Breast epithelium (tissue), 4 donors: ENCODE measurements at regions not wholly inside any gene's neighbourhood (a gene's known extent, or its start where the extent isn't known, plus 50 kb on each side); places are given as distances from the start of the nearest gene placed in this dataset.

Experiments
- DNase-seq, 2 donors: peaks; one replicate each; pipeline ENCODE4 v3.0.0-alpha.2; 2019; ENCODE audit warnings: low spot score in 2 of 2
- H3K27ac ChIP-seq, 2 donors: fragments of 200-600 bp; sonication (generic) in 1 of 2; one replicate each; pipeline ENCODE4 v1.5.1; 2016 to 2019; ENCODE audit warnings: mild to moderate bottlenecking in 1 of 2
- H3K27me3 ChIP-seq, 2 donors: fragments of 200-600 bp; sonication (generic) in 1 of 2; one replicate each; pipeline versions ENCODE4 v1.5.1 to v1.6.0; 2017 to 2019; ENCODE audit warnings: control low read depth in 1 of 2, mild to moderate bottlenecking in 1 of 2
- H3K36me3 ChIP-seq: fragments of 200-600 bp; one replicate; pipeline ENCODE4 v1.5.1; 2019
- H3K4me1 ChIP-seq, 2 donors: fragments of 200-600 bp; sonication (generic); one replicate each; pipeline ENCODE4 v1.5.1; 2016 to 2019; ENCODE audit warnings: control low read depth in 1 of 2
- H3K4me3 ChIP-seq, 3 donors: fragments of 200-600 bp; sonication (generic); 1 replicate in 2 of 3; 2 replicates in 1 of 3; pipeline ENCODE4 v1.5.1; 2016 to 2019; ENCODE audit warnings: mild to moderate bottlenecking in 3 of 3, moderate library complexity in 2 of 3
- H3K9me3 ChIP-seq, 2 donors: fragments of 200-600 bp; sonication (generic) in 1 of 2; one replicate each; pipeline ENCODE4 v1.5.1; 2016 to 2019; ENCODE audit warnings: control low read depth in 1 of 2
- POLR2A ChIP-seq: fragments of 450-650 bp; IDR thresholded peaks from one replicate; pipeline ENCODE4 v1.6.1; 2016; ENCODE audit warnings: antibody characterized with exemption, mild to moderate bottlenecking, moderate library complexity
- POLR2AphosphoS5 ChIP-seq, 3 donors: sonication (generic); formaldehyde crosslinking; IDR thresholded peaks; one replicate each; pipeline ENCODE4 v1.6.1; 2017; ENCODE audit warnings: antibody characterized with exemption in 3 of 3
- intact Hi-C: fragments of 100-400 bp; cut with DNase I; formaldehyde crosslinking; loops from one replicate; pipeline ENCODE4 v1.15.1; 2023; ENCODE audit warnings: low total_unique reads
- TF ChIP-seq, protein P1 (sequence below), 3 donors: fragments of 450-650 bp; IDR thresholded peaks; one replicate each; pipeline ENCODE4 v1.5.1; 2016 to 2017; ENCODE audit warnings: antibody characterized with exemption in 3 of 3, mild to moderate bottlenecking in 3 of 3, moderate library complexity in 3 of 3

DNA sequence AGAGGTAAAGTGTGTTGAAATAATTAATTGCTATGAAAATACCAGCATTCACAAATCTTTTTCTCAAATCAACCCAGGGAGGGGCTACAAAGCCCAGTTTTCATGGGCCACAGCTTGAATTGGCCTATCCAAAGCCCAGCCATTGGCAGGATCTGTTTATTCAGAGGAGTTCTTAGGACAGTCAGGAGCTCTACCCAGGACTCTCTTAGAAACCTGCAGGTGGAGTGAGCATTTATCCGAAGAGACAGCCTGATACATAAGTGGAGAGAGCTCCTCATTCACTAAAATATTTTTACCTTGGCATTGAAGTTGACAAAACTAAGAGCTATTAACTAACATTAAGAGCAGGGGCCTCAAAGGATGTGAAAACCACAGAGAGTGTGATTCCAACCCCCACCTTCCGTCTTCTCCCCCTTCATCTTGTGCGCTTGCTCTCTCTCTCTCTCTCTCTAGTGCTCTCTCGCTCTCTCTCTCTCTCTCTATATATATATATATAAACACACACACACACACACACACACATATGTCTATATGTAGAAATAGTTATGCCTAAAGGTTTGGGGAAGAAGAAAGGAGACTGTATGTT lies 315.5 kb downstream of the SNAPC1 start:
- no peaks in the 10 kb centered on the region for H3K27me3 ChIP-seq
- DNase-seq: no peak
- TF ChIP-seq, protein P1, sequence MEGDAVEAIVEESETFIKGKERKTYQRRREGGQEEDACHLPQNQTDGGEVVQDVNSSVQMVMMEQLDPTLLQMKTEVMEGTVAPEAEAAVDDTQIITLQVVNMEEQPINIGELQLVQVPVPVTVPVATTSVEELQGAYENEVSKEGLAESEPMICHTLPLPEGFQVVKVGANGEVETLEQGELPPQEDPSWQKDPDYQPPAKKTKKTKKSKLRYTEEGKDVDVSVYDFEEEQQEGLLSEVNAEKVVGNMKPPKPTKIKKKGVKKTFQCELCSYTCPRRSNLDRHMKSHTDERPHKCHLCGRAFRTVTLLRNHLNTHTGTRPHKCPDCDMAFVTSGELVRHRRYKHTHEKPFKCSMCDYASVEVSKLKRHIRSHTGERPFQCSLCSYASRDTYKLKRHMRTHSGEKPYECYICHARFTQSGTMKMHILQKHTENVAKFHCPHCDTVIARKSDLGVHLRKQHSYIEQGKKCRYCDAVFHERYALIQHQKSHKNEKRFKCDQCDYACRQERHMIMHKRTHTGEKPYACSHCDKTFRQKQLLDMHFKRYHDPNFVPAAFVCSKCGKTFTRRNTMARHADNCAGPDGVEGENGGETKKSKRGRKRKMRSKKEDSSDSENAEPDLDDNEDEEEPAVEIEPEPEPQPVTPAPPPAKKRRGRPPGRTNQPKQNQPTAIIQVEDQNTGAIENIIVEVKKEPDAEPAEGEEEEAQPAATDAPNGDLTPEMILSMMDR (IDR thresholded peaks at IDR 0.05): no peak
- TF ChIP-seq POLR2A (no peak), POLR2AphosphoS5 (IDR thresholded peaks at IDR 0.05) (no peak)
- no peaks in the 10 kb centered on the region for H3K36me3 ChIP-seq
- no peak overlapping the region for H3K27ac ChIP-seq
- intact Hi-C loops: no loop called here
- H3K9me3 ChIP-seq: no peaks in the 10 kb centered on the region
- H3K4me3 ChIP-seq: no peak overlapping the region
- no peaks in the 10 kb centered on the region for H3K4me1 ChIP-seq

DNA sequence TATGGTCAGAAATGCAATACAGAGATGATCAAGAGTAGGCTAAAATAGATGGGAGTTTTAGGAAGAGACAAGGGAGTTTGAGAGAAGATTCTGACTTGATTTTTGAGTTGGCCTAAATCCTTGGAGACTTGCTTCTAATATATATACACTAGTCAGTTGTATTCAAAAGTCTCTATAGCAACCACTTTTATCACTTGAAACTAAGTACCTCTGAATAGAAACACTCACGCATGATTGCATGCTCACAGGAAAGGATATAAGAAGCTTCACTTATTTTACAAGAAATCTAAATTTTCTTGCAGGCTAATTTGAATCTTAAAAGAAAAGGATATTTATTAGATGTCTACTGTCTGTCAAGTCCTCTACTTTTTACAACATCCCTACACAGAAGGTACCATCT lies 316.8 kb downstream of the SNAPC1 start:
- TF ChIP-seq POLR2AphosphoS5 (IDR thresholded peaks at IDR 0.05) (no peak), POLR2A (no peak)
- TF ChIP-seq, protein P1 (IDR thresholded peaks at IDR 0.05): no peak
- Histone ChIP-seq H3K27ac (no peak overlapping the region), H3K36me3 (no peaks in the 10 kb centered on the region), H3K27me3 (no peaks in the 10 kb centered on the region), H3K4me3 (no peak overlapping the region), H3K4me1 (no peaks in the 10 kb centered on the region), H3K9me3 (no peaks in the 10 kb centered on the region)
- no peak for DNase-seq
- intact Hi-C loops: no loop called here

DNA sequence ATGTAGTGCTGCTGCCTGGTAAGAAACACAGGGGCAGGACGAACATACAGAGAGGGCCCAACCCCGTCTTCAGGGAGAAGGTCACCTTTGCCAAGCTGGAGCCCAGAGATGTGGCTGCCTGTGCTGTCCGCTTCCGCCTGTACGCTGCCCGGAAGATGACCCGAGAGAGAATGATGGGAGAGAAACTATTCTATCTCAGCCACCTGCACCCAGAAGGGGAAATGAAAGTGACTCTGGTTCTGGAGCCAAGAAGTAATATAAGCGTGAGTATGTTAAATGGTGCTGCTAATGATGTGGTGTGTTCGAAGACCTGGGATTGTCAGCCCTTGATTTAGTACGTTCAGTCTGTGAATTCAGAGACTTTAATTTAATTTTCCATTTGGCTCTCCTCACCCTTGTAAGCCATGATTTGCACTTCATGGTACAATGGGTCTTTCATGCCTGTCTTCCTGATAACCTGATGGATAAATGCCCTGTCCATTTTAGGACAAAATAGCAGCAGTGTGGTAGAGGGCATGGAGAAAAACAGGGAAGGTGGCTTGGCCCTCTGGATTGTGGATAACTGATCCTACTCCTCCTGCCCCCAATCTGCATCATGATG lies 318.9 kb downstream of the SNAPC1 start:
- TF ChIP-seq POLR2AphosphoS5 (IDR thresholded peaks at IDR 0.05): no peak
- no peak for TF ChIP-seq POLR2A
- TF ChIP-seq, protein P1 (IDR thresholded peaks at IDR 0.05): no peak
- Histone ChIP-seq H3K4me1 (no peaks in the 10 kb centered on the region), H3K9me3 (no peaks in the 10 kb centered on the region), H3K36me3 (no peaks in the 10 kb centered on the region), H3K27ac (no peak overlapping the region), H3K4me3 (no peak overlapping the region), H3K27me3 (no peaks in the 10 kb centered on the region)
- intact Hi-C loops: no loop called here
- DNase-seq: no peak

DNA sequence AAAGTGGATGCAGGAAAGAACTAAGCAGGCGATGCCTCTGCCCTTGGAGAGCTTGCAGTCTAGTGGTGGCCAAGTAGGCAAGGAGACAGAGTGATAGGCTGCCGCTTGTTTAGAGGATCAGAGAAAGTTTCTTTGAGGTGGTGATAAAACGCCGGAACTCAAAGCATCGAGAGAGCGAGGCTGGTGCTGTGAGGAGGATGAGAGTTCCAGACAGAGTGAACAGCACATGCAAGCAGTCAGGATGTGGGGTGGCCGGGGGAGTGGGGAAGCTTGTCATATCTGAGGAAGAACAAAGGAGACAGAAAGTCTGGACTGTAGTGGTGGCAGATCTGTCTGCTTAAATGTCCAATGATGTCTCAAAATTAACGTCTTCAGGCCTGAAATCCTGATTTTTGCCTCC lies 319.7 kb downstream of the SNAPC1 start:
- H3K9me3 ChIP-seq: no peaks in the 10 kb centered on the region
- TF ChIP-seq, protein P1 (IDR thresholded peaks at IDR 0.05): no peak
- TF ChIP-seq POLR2A: no peak
- TF ChIP-seq POLR2AphosphoS5 (IDR thresholded peaks at IDR 0.05): no peak
- no peak for DNase-seq
- no peaks in the 10 kb centered on the region for H3K4me1 ChIP-seq
- no peaks in the 10 kb centered on the region for H3K36me3 ChIP-seq
- no peak overlapping the region for H3K4me3 ChIP-seq
- no peaks in the 10 kb centered on the region for H3K27me3 ChIP-seq
- H3K27ac ChIP-seq: no peak overlapping the region
- intact Hi-C loops: no loop called here

DNA sequence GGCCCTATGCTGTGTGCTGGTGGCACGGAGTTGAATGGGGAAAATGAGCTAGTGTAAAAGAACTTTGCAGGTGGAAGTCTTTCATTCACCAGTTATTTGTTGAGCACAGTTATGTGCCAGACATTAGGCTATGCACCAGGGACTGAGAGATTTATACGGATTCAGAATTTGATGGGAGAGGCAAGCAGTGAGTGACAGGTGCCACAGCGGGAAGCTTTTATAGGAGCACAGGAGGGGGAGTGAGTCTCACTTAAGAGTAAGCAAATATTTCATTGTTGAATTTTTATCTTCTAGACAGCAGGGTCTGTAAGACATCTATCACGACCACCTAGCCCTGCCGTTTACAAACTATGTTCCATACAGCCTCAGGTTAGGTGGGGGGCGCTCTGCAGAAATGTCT lies 320.6 kb downstream of the SNAPC1 start:
- intact Hi-C loops: no loop called here
- no peak for TF ChIP-seq POLR2AphosphoS5 (IDR thresholded peaks at IDR 0.05)
- TF ChIP-seq POLR2A: no peak
- TF ChIP-seq, protein P1 (IDR thresholded peaks at IDR 0.05): no peak
- no peaks in the 10 kb centered on the region for H3K36me3 ChIP-seq

More for the DNA sequence above, 320.6 kb downstream of the SNAPC1 start:
- Histone ChIP-seq H3K4me1 (no peaks in the 10 kb centered on the region), H3K27ac (no peak overlapping the region), H3K9me3 (no peaks in the 10 kb centered on the region), H3K4me3 (no peak overlapping the region), H3K27me3 (no peaks in the 10 kb centered on the region)
- no peak for DNase-seq
